ENCODE measurements at regions not wholly inside any gene's neighbourhood (a gene's known extent, or its start where the extent isn't known, plus 50 kb on each side); places are given as distances from the start of the nearest gene placed in this dataset.

DNA sequence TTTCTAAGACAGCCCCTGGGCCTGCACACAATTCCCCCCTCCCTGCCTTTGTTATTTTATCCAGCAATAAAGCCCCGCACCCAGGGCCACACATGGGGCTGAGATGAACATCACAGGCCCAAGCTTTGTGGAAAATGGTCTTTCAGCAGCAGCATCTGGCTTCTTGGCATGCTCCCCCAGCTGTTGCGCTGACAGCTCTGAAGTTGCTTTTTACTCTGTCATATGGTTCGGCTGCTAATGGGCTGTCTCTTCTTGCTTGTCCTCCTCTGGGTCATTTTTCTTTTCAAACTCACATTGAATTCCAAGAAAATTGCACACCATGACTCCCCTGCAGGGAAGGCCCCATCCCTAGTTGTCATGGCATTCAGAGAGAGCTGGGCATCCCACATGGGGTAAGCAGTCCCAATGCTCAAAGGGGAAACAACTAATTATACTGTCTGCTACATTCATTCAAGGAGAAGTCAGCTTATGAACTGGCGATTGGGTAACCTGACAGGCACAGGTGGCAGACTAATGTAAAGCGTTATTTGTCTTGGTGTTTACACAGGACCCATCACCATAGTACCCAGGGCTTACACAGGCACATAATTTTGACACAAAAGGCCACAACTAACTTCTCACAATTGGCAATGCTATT is 74.0 kb upstream of the CDKN3 start:
- Histone ChIP-seq H3K9me3 (replicated peaks in 1 of 2; ENCODE audit: control insufficient read depth in 1 of 2, insufficient read depth in 1 of 2, low read length in 2 of 2) (no peaks in the 10 kb centered on the region), H3K36me3 (replicated peaks in 1 of 2; ENCODE audit: control insufficient read depth in 1 of 2, insufficient read depth in 2 of 2, low read length in 2 of 2) (no peaks in the 10 kb centered on the region), H3K27ac (ENCODE audit: low read depth in 1 of 2, low read length in 2 of 2) (no peak overlapping the region), H3K79me2 (ENCODE audit: insufficient read depth, low read length) (no peaks in the 10 kb centered on the region), H3K4me3 (replicated peaks in 1 of 3; ENCODE audit: low read depth in 2 of 3, low read length in 3 of 3) (no peak overlapping the region), H2AFZ (ENCODE audit: insufficient read depth, low read depth, low read length, poor library complexity, severe bottlenecking) (no peak overlapping the region), H3K9ac (ENCODE audit: insufficient read depth, low read length, poor library complexity, severe bottlenecking) (no peak overlapping the region), H3K27me3 (ENCODE audit: control insufficient read depth in 2 of 2, insufficient read depth in 2 of 2, low read length in 2 of 2) (no peaks in the 10 kb centered on the region), H3K4me2 (replicated peaks; ENCODE audit: extremely low read depth, low read length, poor library complexity, severe bottlenecking) (no peak overlapping the region), H4K20me1 (ENCODE audit: insufficient read depth, low read length) (no peaks in the 10 kb centered on the region), H3K4me1 (ENCODE audit: control insufficient read depth in 1 of 2, insufficient read depth in 2 of 2, low read length in 2 of 2) (no peaks in the 10 kb centered on the region)
- Mint-ChIP-seq H3K27ac (no peak overlapping the region), H3K27me3 (ENCODE audit: low read depth in 3 of 3) (peaks cover 6 to 12% (median 8%) of the 10 kb centered on the region in 3 donors), H3K9me3 (peaks cover 0 to 2% (median 0%) of the 10 kb centered on the region in 7 donors), H3K4me3 (no peak overlapping the region), H3K36me3 (no peaks in the 10 kb centered on the region), H3K4me1 (no peaks in the 10 kb centered on the region)
- intact Hi-C loops (cut with micrococcal nuclease) = no loop called here
- TF ChIP-seq, protein P1, sequence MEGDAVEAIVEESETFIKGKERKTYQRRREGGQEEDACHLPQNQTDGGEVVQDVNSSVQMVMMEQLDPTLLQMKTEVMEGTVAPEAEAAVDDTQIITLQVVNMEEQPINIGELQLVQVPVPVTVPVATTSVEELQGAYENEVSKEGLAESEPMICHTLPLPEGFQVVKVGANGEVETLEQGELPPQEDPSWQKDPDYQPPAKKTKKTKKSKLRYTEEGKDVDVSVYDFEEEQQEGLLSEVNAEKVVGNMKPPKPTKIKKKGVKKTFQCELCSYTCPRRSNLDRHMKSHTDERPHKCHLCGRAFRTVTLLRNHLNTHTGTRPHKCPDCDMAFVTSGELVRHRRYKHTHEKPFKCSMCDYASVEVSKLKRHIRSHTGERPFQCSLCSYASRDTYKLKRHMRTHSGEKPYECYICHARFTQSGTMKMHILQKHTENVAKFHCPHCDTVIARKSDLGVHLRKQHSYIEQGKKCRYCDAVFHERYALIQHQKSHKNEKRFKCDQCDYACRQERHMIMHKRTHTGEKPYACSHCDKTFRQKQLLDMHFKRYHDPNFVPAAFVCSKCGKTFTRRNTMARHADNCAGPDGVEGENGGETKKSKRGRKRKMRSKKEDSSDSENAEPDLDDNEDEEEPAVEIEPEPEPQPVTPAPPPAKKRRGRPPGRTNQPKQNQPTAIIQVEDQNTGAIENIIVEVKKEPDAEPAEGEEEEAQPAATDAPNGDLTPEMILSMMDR (IDR thresholded peaks at IDR 0.05) = no peak
- WGBS (ENCODE audit: insufficient coverage) = 94% methylated on average over 4 of the region's 5 CpGs
- no peak for DNase-seq

DNA sequence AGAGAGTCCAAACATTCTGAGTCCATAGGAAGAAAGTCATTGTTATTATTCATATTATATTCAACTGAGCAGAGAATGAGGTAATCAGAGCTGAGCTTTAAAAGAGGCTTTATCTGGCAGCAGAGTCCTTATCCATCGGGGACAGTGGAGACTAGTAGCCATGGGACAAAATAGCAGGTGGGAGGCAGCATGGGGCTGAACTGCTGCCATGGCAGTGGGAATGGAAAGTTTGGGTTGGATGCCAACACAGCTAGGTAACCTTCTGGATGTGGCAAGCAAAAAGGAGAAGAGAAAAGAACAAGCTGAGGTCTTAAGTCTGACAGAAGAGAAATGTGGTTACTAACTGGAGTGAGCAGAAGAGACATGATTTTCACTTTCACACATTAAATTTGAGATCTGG is 71.0 kb upstream of the CDKN3 start:
- H2AFZ ChIP-seq (ENCODE audit: insufficient read depth, low read depth, low read length, poor library complexity, severe bottlenecking) = no peak overlapping the region
- WGBS (ENCODE audit: insufficient coverage) = 100% methylated on average over 1 of the region's 1 CpG

More for the DNA sequence above, 71.0 kb upstream of the CDKN3 start:
- no peak overlapping the region for H3K4me3 ChIP-seq (replicated peaks in 1 of 3; ENCODE audit: low read depth in 2 of 3, low read length in 3 of 3)
- Mint-ChIP-seq H3K9me3 (peaks cover 0 to 2% (median 0%) of the 10 kb centered on the region in 7 donors), H3K4me3 (no peak overlapping the region), H3K4me1 (no peaks in the 10 kb centered on the region), H3K36me3 (no peaks in the 10 kb centered on the region), H3K27ac (no peak overlapping the region), H3K27me3 (ENCODE audit: low read depth in 3 of 3) (peaks cover 2 to 6% (median 5%) of the 10 kb centered on the region in 3 donors)
- intact Hi-C loops (cut with micrococcal nuclease) = no loop called here
- TF ChIP-seq, protein P1 (IDR thresholded peaks at IDR 0.05) = no peak
- no peaks in the 10 kb centered on the region for H3K4me1 ChIP-seq (ENCODE audit: control insufficient read depth in 1 of 2, insufficient read depth in 2 of 2, low read length in 2 of 2)
- H3K79me2 ChIP-seq (ENCODE audit: insufficient read depth, low read length) = no peaks in the 10 kb centered on the region
- no peaks in the 10 kb centered on the region for H3K36me3 ChIP-seq (replicated peaks in 1 of 2; ENCODE audit: control insufficient read depth in 1 of 2, insufficient read depth in 2 of 2, low read length in 2 of 2)
- no peak for DNase-seq
- no peaks in the 10 kb centered on the region for H4K20me1 ChIP-seq (ENCODE audit: insufficient read depth, low read length)
- peaks cover 0 to 3% of the 10 kb centered on the region in 2 donors for H3K27me3 ChIP-seq (ENCODE audit: control insufficient read depth in 2 of 2, insufficient read depth in 2 of 2, low read length in 2 of 2)
- no peak overlapping the region for H3K4me2 ChIP-seq (replicated peaks; ENCODE audit: extremely low read depth, low read length, poor library complexity, severe bottlenecking)
- H3K27ac ChIP-seq (ENCODE audit: low read depth in 1 of 2, low read length in 2 of 2) = no peak overlapping the region
- H3K9ac ChIP-seq (ENCODE audit: insufficient read depth, low read length, poor library complexity, severe bottlenecking) = no peak overlapping the region
- no peaks in the 10 kb centered on the region for H3K9me3 ChIP-seq (replicated peaks in 1 of 2; ENCODE audit: control insufficient read depth in 1 of 2, insufficient read depth in 1 of 2, low read length in 2 of 2)

All from CD14-positive monocyte (primary cell).